ENCODE measurements at regions not wholly inside any gene's neighbourhood (a gene's known extent, or its start where the extent isn't known, plus 50 kb on each side); places are given as distances from the start of the nearest gene placed in this dataset.
"Not testable (repeated sequence)": the region's sequence is repeated elsewhere in the genome, so short reads cannot be mapped to it uniquely, and the experiment has no call there.

DNA sequence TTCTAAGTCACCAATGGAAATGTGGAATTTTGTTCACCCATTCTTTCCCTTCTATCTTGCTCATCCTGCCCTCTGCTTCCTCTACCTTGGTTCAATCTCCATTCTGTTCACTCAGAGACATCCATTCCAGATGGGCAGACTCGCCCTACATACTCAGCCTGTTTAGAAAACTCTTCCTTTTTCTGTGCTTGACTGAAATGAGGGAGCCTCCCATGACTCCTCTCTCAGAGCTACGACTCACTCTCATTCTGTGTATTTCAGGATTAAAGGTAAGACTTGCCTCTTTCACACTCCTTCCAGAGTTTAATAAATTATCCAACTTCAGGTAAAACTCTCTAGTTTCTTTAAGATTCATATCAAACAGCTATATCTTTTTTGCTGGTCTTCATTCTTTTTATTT is 182.8 kb downstream of the HS3ST3A1 start:
- intact Hi-C loops (cut with DNase I): no loop called here
- WGBS, 4 donors: 88 to 94% (median 90%) methylated on average over 2 of the region's 2 CpGs

GRCh38 chr17:13417381-13417950 is 184.3 kb downstream of the HS3ST3A1 start:
- TF ChIP-seq, protein P1, sequence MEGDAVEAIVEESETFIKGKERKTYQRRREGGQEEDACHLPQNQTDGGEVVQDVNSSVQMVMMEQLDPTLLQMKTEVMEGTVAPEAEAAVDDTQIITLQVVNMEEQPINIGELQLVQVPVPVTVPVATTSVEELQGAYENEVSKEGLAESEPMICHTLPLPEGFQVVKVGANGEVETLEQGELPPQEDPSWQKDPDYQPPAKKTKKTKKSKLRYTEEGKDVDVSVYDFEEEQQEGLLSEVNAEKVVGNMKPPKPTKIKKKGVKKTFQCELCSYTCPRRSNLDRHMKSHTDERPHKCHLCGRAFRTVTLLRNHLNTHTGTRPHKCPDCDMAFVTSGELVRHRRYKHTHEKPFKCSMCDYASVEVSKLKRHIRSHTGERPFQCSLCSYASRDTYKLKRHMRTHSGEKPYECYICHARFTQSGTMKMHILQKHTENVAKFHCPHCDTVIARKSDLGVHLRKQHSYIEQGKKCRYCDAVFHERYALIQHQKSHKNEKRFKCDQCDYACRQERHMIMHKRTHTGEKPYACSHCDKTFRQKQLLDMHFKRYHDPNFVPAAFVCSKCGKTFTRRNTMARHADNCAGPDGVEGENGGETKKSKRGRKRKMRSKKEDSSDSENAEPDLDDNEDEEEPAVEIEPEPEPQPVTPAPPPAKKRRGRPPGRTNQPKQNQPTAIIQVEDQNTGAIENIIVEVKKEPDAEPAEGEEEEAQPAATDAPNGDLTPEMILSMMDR (IDR thresholded peaks at IDR 0.05): no peak
- TF ChIP-seq POLR2A (IDR thresholded peaks at IDR 0.05): no peak
- Histone ChIP-seq H3K27me3 (no peaks in the 10 kb centered on the region), H3K4me3 (no peak overlapping the region), H3K27ac (no peak overlapping the region), H3K9me3 (replicated peaks in 1 of 3) (no peaks in the 10 kb centered on the region), H3K4me1 (replicated peaks in 1 of 2) (peaks cover 11 to 13% of the 10 kb centered on the region in 2 donors), H3K36me3 (replicated peaks in 1 of 2) (no peaks in the 10 kb centered on the region)
- DNase-seq: no peak
- intact Hi-C loops (cut with DNase I): no loop called here
- 58 to 70% (median 62%) methylated on average over 2 of the region's 2 CpGs for WGBS, 4 donors

More for the DNA sequence above, 182.8 kb downstream of the HS3ST3A1 start:
- Histone ChIP-seq H3K36me3 (replicated peaks in 1 of 2) (no peaks in the 10 kb centered on the region), H3K27ac (no peak overlapping the region), H3K4me3 (no peak overlapping the region), H3K9me3 (replicated peaks in 1 of 3) (no peaks in the 10 kb centered on the region), H3K4me1 (replicated peaks in 1 of 2) (peaks cover 11 to 13% of the 10 kb centered on the region in 2 donors), H3K27me3 (no peaks in the 10 kb centered on the region)
- TF ChIP-seq, protein P1 (IDR thresholded peaks at IDR 0.05): no peak
- no peak for TF ChIP-seq POLR2A (IDR thresholded peaks at IDR 0.05)
- DNase-seq: no peak

GRCh38 chr17:13416748-13417363 is 184.9 kb downstream of the HS3ST3A1 start:
- Histone ChIP-seq H3K4me1 (replicated peaks in 1 of 2) (peaks cover 11 to 13% of the 10 kb centered on the region in 2 donors), H3K4me3 (no peak overlapping the region), H3K36me3 (replicated peaks in 1 of 2) (no peaks in the 10 kb centered on the region), H3K27ac (no peak overlapping the region), H3K9me3 (replicated peaks in 1 of 3) (no peaks in the 10 kb centered on the region), H3K27me3 (no peaks in the 10 kb centered on the region)
- intact Hi-C loops (cut with DNase I): no loop called here
- 56 to 89% (median 76%) methylated on average over 3 of the region's 3 CpGs for WGBS, 4 donors
- no peak for DNase-seq
- TF ChIP-seq, protein P1 (IDR thresholded peaks at IDR 0.05): no peak
- no peak for TF ChIP-seq POLR2A (IDR thresholded peaks at IDR 0.05)

GRCh38 chr17:13415871-13416416 is 185.8 kb downstream of the HS3ST3A1 start:
- intact Hi-C loops (cut with DNase I): no loop called here
- H3K4me3 ChIP-seq: no peak overlapping the region
- DNase-seq: peak; percentile 86 to 94 (median 90)
- no peaks in the 10 kb centered on the region for H3K36me3 ChIP-seq (replicated peaks in 1 of 2)
- no peaks in the 10 kb centered on the region for H3K9me3 ChIP-seq (replicated peaks in 1 of 3)
- TF ChIP-seq, protein P1 (IDR thresholded peaks at IDR 0.05): no peak
- no peak for TF ChIP-seq POLR2A (IDR thresholded peaks at IDR 0.05)
- peaks cover 13 to 14% of the 10 kb centered on the region in 2 donors for H3K4me1 ChIP-seq (replicated peaks in 1 of 2)
- H3K27me3 ChIP-seq: no peaks in the 10 kb centered on the region
- 14 to 17% (median 15%) methylated on average over 12 to 13 of the region's 13 CpGs for WGBS, 4 donors
- peak overlapping the region in 1 of 5 donors; percentile 39 for H3K27ac ChIP-seq

GRCh38 chr17:13415200-13415599 is 186.5 kb downstream of the HS3ST3A1 start:
- 62 to 87% (median 78%) methylated on average over 3 of the region's 3 CpGs for WGBS, 4 donors
- H3K27me3 ChIP-seq; H3K4me3 ChIP-seq; intact Hi-C loops (cut with DNase I); DNase-seq; H3K27ac ChIP-seq; H3K9me3 ChIP-seq (replicated peaks in 1 of 3); H3K36me3 ChIP-seq (replicated peaks in 1 of 2): not testable (repeated sequence)
- H3K4me1 ChIP-seq (replicated peaks in 1 of 2): peaks cover 13 to 20% of the 10 kb centered on the region in 2 donors
